Stimulated activated CD8-positive, alpha-beta memory T cell treated with anti-CD3 and anti-CD28 coated beads, Interleukin-4, amount 100 ng/mL, for 4 hours (primary cell): ENCODE measurements at regions not wholly inside any gene's neighbourhood (a gene's known extent, or its start where the extent isn't known, plus 50 kb on each side); places are given as distances from the start of the nearest gene placed in this dataset.

Experiments
- DNase-seq, 2 donors: peaks; one replicate each; pipeline ENCODE4 v3.0.0-alpha.2; 2020; ENCODE audit warnings: low read depth in 2 of 2, low spot score in 1 of 2

- DNase-seq = no peak
These were observed 134.8 kb upstream of the IGF1R start for GRCh38 chr15:98513428-98513986.

GRCh38 chr15:98514034-98514622 lies 134.2 kb upstream of the IGF1R start:
- no peak for DNase-seq

- no peak for DNase-seq
These were observed 129.3 kb upstream of the IGF1R start for GRCh38 chr15:98518823-98519561.

- no peak for DNase-seq
These were observed 128.4 kb upstream of the IGF1R start for GRCh38 chr15:98519767-98520550.

GRCh38 chr15:98522127-98522526 lies 126.2 kb upstream of the IGF1R start:
- no peak for DNase-seq

- DNase-seq = no peak
These were observed 124.3 kb upstream of the IGF1R start for GRCh38 chr15:98523912-98524662.

- no peak for DNase-seq
These were observed 123.3 kb upstream of the IGF1R start for GRCh38 chr15:98524838-98525660.

- no peak for DNase-seq
These were observed 122.7 kb upstream of the IGF1R start for GRCh38 chr15:98525661-98526001.

GRCh38 chr15:98526094-98526493 lies 122.2 kb upstream of the IGF1R start:
- no peak for DNase-seq

- DNase-seq = no peak
These were observed 120.2 kb upstream of the IGF1R start for GRCh38 chr15:98528046-98528725.

- DNase-seq = no peak
These were observed 118.9 kb upstream of the IGF1R start for GRCh38 chr15:98529205-98530145.

- DNase-seq = no peak
These were observed 117.8 kb upstream of the IGF1R start for GRCh38 chr15:98530570-98530969.

- DNase-seq = no peak
These were observed 116.3 kb upstream of the IGF1R start for GRCh38 chr15:98532063-98532462.

- no peak for DNase-seq
These were observed 111.4 kb upstream of the IGF1R start for GRCh38 chr15:98536976-98537375.

GRCh38 chr15:98537516-98538060 lies 110.8 kb upstream of the IGF1R start:
- no peak for DNase-seq

- no peak for DNase-seq
These were observed 106.8 kb upstream of the IGF1R start for GRCh38 chr15:98541519-98541918.

GRCh38 chr15:98543237-98543636 lies 105.1 kb upstream of the IGF1R start:
- no peak for DNase-seq

- DNase-seq = no peak
These were observed 102.0 kb upstream of the IGF1R start for GRCh38 chr15:98546329-98546728.
